Peyer's patch (tissue), 4 donors: ENCODE measurements at regions not wholly inside any gene's neighbourhood (a gene's known extent, or its start where the extent isn't known, plus 50 kb on each side); places are given as distances from the start of the nearest gene placed in this dataset.
A peak's percentile ranks its signal among the peaks of the same experiment; 100 is the strongest.

Experiments
- DNase-seq, 3 donors: peaks; one replicate each; pipeline ENCODE4 v3.0.0-alpha.2; 2017 to 2019
- H3K27ac ChIP-seq, 4 donors: fragments of 200-600 bp; sonication (generic); one replicate each; pipeline ENCODE4 v1.5.1; 2016 to 2019
- H3K27me3 ChIP-seq, 2 donors: fragments of 200-600 bp; sonication (generic); one replicate each; pipeline ENCODE4 v1.5.1; 2019
- H3K36me3 ChIP-seq, 3 donors: fragments of 200-600 bp; sonication (generic); one replicate each; pipeline ENCODE4 v1.5.1; 2016 to 2019
- H3K4me1 ChIP-seq, 4 donors: fragments of 200-600 bp; sonication (generic); one replicate each; pipeline ENCODE4 v1.5.1; 2016 to 2019
- H3K4me3 ChIP-seq, 4 donors: fragments of 200-600 bp; sonication (generic); 1 replicate in 3 of 4; 2 replicates in 1 of 4; pipeline ENCODE4 v1.5.1; 2016 to 2019; ENCODE audit warnings: mild to moderate bottlenecking in 1 of 4
- H3K9me3 ChIP-seq, 4 donors: fragments of 200-600 bp; sonication (generic); one replicate each; pipeline ENCODE4 v1.5.1; 2016 to 2019; ENCODE audit warnings: mild to moderate bottlenecking in 1 of 4
- CTCF ChIP-seq, 6 experiments: fragments of 450-650 bp in 4 of 6; fragments of 200-600 bp in 2 of 6; sonication (generic) in 1 of 6; IDR thresholded peaks; one replicate each; pipeline ENCODE4 v1.5.1; 2017 to 2019; ENCODE audit warnings: antibody characterized with exemption in 6 of 6, mild to moderate bottlenecking in 3 of 6, moderate library complexity in 1 of 6
- POLR2A ChIP-seq, 2 donors: fragments of 450-650 bp; IDR thresholded peaks; one replicate each; pipeline ENCODE4 v1.5.1; 2017; ENCODE audit warnings: antibody characterized with exemption in 2 of 2, mild to moderate bottlenecking in 2 of 2, moderate library complexity in 2 of 2

GRCh38 chr22:47781024-47781423 lies 1018.6 kb downstream of the TBC1D22A start:
- Histone ChIP-seq H3K27me3 (no peaks in the 10 kb centered on the region), H3K9me3 (no peaks in the 10 kb centered on the region), H3K4me1 (no peaks in the 10 kb centered on the region), H3K27ac (no peak overlapping the region), H3K36me3 (no peaks in the 10 kb centered on the region), H3K4me3 (no peak overlapping the region)
- TF ChIP-seq POLR2A (IDR thresholded peaks at IDR 0.05) (no peak), CTCF (IDR thresholded peaks at IDR 0.05) (no peak)
- no peak for DNase-seq

GRCh38 chr22:47780281-47780875 lies 1017.9 kb downstream of the TBC1D22A start:
- H3K27ac ChIP-seq, result no peak overlapping the region
- peak in 1 of 3 donors; percentile 23 for DNase-seq
- no peaks in the 10 kb centered on the region for H3K36me3 ChIP-seq
- H3K4me3 ChIP-seq, result no peak overlapping the region
- no peaks in the 10 kb centered on the region for H3K4me1 ChIP-seq
- no peaks in the 10 kb centered on the region for H3K27me3 ChIP-seq
- no peak for TF ChIP-seq CTCF (IDR thresholded peaks at IDR 0.05)
- TF ChIP-seq POLR2A (IDR thresholded peaks at IDR 0.05), result no peak
- H3K9me3 ChIP-seq, result no peaks in the 10 kb centered on the region

- no peaks in the 10 kb centered on the region for H3K27me3 ChIP-seq
These were observed 1017.0 kb downstream of the TBC1D22A start for GRCh38 chr22:47779474-47779873.

GRCh38 chr22:47778160-47778658 lies 1015.8 kb downstream of the TBC1D22A start:
- H3K4me1 ChIP-seq, result no peaks in the 10 kb centered on the region
- DNase-seq, result no peak
- H3K27ac ChIP-seq, result no peak overlapping the region
- H3K36me3 ChIP-seq, result no peaks in the 10 kb centered on the region
- H3K9me3 ChIP-seq, result no peaks in the 10 kb centered on the region
- no peaks in the 10 kb centered on the region for H3K27me3 ChIP-seq
- no peak overlapping the region for H3K4me3 ChIP-seq
- TF ChIP-seq CTCF (IDR thresholded peaks at IDR 0.05) (no peak), POLR2A (IDR thresholded peaks at IDR 0.05) (no peak)

More at GRCh38 chr22:47779474-47779873, 1017.0 kb downstream of the TBC1D22A start:
- Histone ChIP-seq H3K9me3 (no peaks in the 10 kb centered on the region), H3K27ac (no peak overlapping the region), H3K4me1 (no peaks in the 10 kb centered on the region), H3K36me3 (no peaks in the 10 kb centered on the region), H3K4me3 (no peak overlapping the region)
- no peak for DNase-seq
- TF ChIP-seq POLR2A (IDR thresholded peaks at IDR 0.05) (no peak), CTCF (IDR thresholded peaks at IDR 0.05) (no peak)

- TF ChIP-seq POLR2A (IDR thresholded peaks at IDR 0.05), result no peak
- no peak for TF ChIP-seq CTCF (IDR thresholded peaks at IDR 0.05)
- no peak for DNase-seq
These were observed 1015.0 kb downstream of the TBC1D22A start for GRCh38 chr22:47777426-47777825.

More at GRCh38 chr22:47777426-47777825, 1015.0 kb downstream of the TBC1D22A start:
- H3K27ac ChIP-seq, result no peak overlapping the region
- H3K36me3 ChIP-seq, result no peaks in the 10 kb centered on the region
- no peaks in the 10 kb centered on the region for H3K4me1 ChIP-seq
- H3K27me3 ChIP-seq, result no peaks in the 10 kb centered on the region
- no peaks in the 10 kb centered on the region for H3K9me3 ChIP-seq
- no peak overlapping the region for H3K4me3 ChIP-seq
